Testis (tissue), 2 donors: ENCODE measurements at regions not wholly inside any gene's neighbourhood (a gene's known extent, or its start where the extent isn't known, plus 50 kb on each side); places are given as distances from the start of the nearest gene placed in this dataset.

ENCODE experiments used
- POLR2A ChIP-seq: fragments of 450-650 bp; IDR thresholded peaks from one replicate; pipeline ENCODE4 v1.6.1; 2017; ENCODE audit warnings: antibody characterized with exemption, mild to moderate bottlenecking, moderate library complexity
- TF ChIP-seq, protein P1 (sequence below), 3 experiments: fragments of 450-650 bp in 2 of 3; fragments of 200-600 bp in 1 of 3; sonication (generic) in 1 of 3; IDR thresholded peaks; one replicate each; pipeline ENCODE4 v1.5.1; 2016 to 2019; ENCODE audit warnings: antibody characterized with exemption in 3 of 3, mild to moderate bottlenecking in 2 of 3, moderate library complexity in 1 of 3

- TF ChIP-seq, protein P1, sequence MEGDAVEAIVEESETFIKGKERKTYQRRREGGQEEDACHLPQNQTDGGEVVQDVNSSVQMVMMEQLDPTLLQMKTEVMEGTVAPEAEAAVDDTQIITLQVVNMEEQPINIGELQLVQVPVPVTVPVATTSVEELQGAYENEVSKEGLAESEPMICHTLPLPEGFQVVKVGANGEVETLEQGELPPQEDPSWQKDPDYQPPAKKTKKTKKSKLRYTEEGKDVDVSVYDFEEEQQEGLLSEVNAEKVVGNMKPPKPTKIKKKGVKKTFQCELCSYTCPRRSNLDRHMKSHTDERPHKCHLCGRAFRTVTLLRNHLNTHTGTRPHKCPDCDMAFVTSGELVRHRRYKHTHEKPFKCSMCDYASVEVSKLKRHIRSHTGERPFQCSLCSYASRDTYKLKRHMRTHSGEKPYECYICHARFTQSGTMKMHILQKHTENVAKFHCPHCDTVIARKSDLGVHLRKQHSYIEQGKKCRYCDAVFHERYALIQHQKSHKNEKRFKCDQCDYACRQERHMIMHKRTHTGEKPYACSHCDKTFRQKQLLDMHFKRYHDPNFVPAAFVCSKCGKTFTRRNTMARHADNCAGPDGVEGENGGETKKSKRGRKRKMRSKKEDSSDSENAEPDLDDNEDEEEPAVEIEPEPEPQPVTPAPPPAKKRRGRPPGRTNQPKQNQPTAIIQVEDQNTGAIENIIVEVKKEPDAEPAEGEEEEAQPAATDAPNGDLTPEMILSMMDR (IDR thresholded peaks at IDR 0.05), result no peak
- no peak for TF ChIP-seq POLR2A
Observed at GRCh38 chr5:125487231-125487630, 740.8 kb upstream of the ZNF608 start.
